H1 (cell line): ENCODE measurements at regions not wholly inside any gene's neighbourhood (a gene's known extent, or its start where the extent isn't known, plus 50 kb on each side); places are given as distances from the start of the nearest gene placed in this dataset.
A peak's percentile ranks its signal among the peaks of the same experiment; 100 is the strongest.

ENCODE experiments used
- CTCF ChIA-PET: fragments of 300-600 bp; sonication (Branson Sonifier 250); formaldehyde crosslinking; loops from one replicate; lab custom pipeline; 2021; ENCODE audit not compliant: partially characterized antibody; lab: Charles Lee
- POLR2A ChIA-PET: fragments of 300-600 bp; sonication (Branson Sonifier 250); formaldehyde crosslinking; loops from one replicate; lab custom pipeline; 2021; ENCODE audit warnings: inconsistent platforms; ENCODE audit not compliant: partially characterized antibody; lab: Charles Lee
- DNase-seq, 2 experiments: peaks; one replicate each; pipeline versions ENCODE4 v3.0.0 to v3.0.0-alpha.2; 2010 to 2022; ENCODE audit warnings: low spot score in 2 of 2, low read depth in 1 of 2, mixed read lengths in 1 of 2
- FAIRE-seq: peaks from 2 replicates; lab custom pipeline; 2011; peaks lifted over from hg19 to GRCh38; lab: Jason Lieb, UNC
- H2AFZ ChIP-seq: 2 replicates; pipeline ENCODE4 v1.8.1; 2012; ENCODE audit warnings: low read length, inconsistent platforms
- H2AK5ac ChIP-seq: 2 replicates; pipeline ENCODE4 v1.6.1; 2013; ENCODE audit warnings: low read depth, low read length
- H2BK120ac ChIP-seq: replicated peaks from 2 replicates; pipeline ENCODE3; 2013; ENCODE audit warnings: low read depth, low read length, inconsistent platforms
- H2BK12ac ChIP-seq: 2 replicates; pipeline ENCODE4 v1.6.1; 2013; ENCODE audit warnings: low read depth, low read length
- H2BK15ac ChIP-seq: 2 replicates; pipeline ENCODE4 v1.6.1; 2013; ENCODE audit warnings: low read length
- H2BK20ac ChIP-seq: 2 replicates; pipeline ENCODE4 v1.6.1; 2013; ENCODE audit warnings: low read length
- H2BK5ac ChIP-seq: 2 replicates; pipeline ENCODE4 v1.6.1; 2013; ENCODE audit warnings: low read depth, low read length
- H3K14ac ChIP-seq: 2 replicates; pipeline ENCODE4 v1.6.1; 2013; ENCODE audit warnings: inconsistent platforms; ENCODE audit not compliant: insufficient read length
- H3K18ac ChIP-seq: 2 replicates; pipeline ENCODE4 v1.6.1; 2013; ENCODE audit warnings: low read length; ENCODE audit errors: extremely low read depth
- H3K23ac ChIP-seq: 2 replicates; pipeline ENCODE4 v1.6.1; 2013; ENCODE audit warnings: inconsistent platforms; ENCODE audit not compliant: insufficient read length
- H3K23me2 ChIP-seq: 2 replicates; pipeline ENCODE4 v1.6.1; 2013; ENCODE audit warnings: low read depth, low read length
- H3K27ac ChIP-seq: 2 replicates; pipeline ENCODE4 v1.6.1; 2011; ENCODE audit warnings: low read depth, low read length, inconsistent platforms
- H3K27me3 ChIP-seq, 4 experiments: replicated peaks in 1 of 4; 1 replicate in 1 of 4; 2 replicates in 3 of 4; pipeline versions ENCODE4 v1.6.1 to v1.8.1; 2011 to 2013; ENCODE audit warnings: low read length in 3 of 4, mild to moderate bottlenecking in 3 of 4, inconsistent platforms in 2 of 4, mixed read lengths in 2 of 4, moderate library complexity in 1 of 4; ENCODE audit not compliant: control insufficient read depth in 3 of 4, insufficient read depth in 3 of 4; ENCODE audit errors: extremely low read depth in 1 of 4
- H3K36me3 ChIP-seq, 4 experiments: 2 replicates each; pipeline versions ENCODE4 v1.6.1 to v1.8.1; 2011 to 2013; ENCODE audit warnings: mild to moderate bottlenecking in 4 of 4, low read length in 3 of 4, moderate library complexity in 2 of 4, control low read depth in 1 of 4, inconsistent platforms in 1 of 4; ENCODE audit not compliant: insufficient read depth in 4 of 4, control insufficient read depth in 2 of 4
- H3K4ac ChIP-seq: replicated peaks from 2 replicates; pipeline ENCODE3; 2013; ENCODE audit warnings: low read length, low read depth, mixed read lengths, inconsistent platforms; ENCODE audit not compliant: insufficient read length
- H3K4me1 ChIP-seq, 4 experiments: replicated peaks in 1 of 4; 1 replicate in 1 of 4; 2 replicates in 3 of 4; pipeline versions ENCODE4 v1.6.1 to v1.8.1; 2011 to 2013; ENCODE audit warnings: low read length in 3 of 4, inconsistent platforms in 2 of 4, mixed read lengths in 1 of 4; ENCODE audit not compliant: insufficient read depth in 4 of 4, control insufficient read depth in 3 of 4
- H3K4me2 ChIP-seq, 2 experiments: 2 replicates each; pipeline versions ENCODE4 v1.6.1 to v1.8.1; 2011 to 2013; ENCODE audit warnings: low read depth in 2 of 2, low read length in 2 of 2, control low read depth in 1 of 2, inconsistent platforms in 1 of 2, mild to moderate bottlenecking in 1 of 2; ENCODE audit not compliant: insufficient read depth in 1 of 2
- H3K4me3 ChIP-seq, 4 experiments: fragments of 200-600, 300-600 bp in 1 of 4; sonication (generic), shearing (Covaris generic), sonication (Bioruptor Twin) in 1 of 4; 2 replicates each; pipeline versions ENCODE4 v1.5.1 to v1.8.1; 2011 to 2016; ENCODE audit warnings: low read length in 4 of 4, low read depth in 3 of 4, control low read depth in 2 of 4, inconsistent platforms in 2 of 4, mild to moderate bottlenecking in 2 of 4, mixed read lengths in 1 of 4, moderate library complexity in 1 of 4; ENCODE audit not compliant: insufficient read depth in 2 of 4; ENCODE audit errors: extremely low read depth in 1 of 4
- H3K56ac ChIP-seq: replicated peaks from 2 replicates; pipeline ENCODE3; 2013; ENCODE audit warnings: low read depth, mild to moderate bottlenecking, mixed read lengths, low read length, inconsistent platforms; ENCODE audit not compliant: insufficient read length
- H3K79me1 ChIP-seq: 2 replicates; pipeline ENCODE4 v1.6.1; 2013; ENCODE audit warnings: low read depth, low read length, control low read depth
- H3K79me2 ChIP-seq, 2 experiments: 2 replicates each; pipeline versions ENCODE4 v1.6.1 to v1.8.1; 2012 to 2013; ENCODE audit warnings: low read length in 2 of 2, mild to moderate bottlenecking in 2 of 2, inconsistent platforms in 1 of 2; ENCODE audit not compliant: insufficient read depth in 2 of 2, control insufficient read depth in 1 of 2
- H3K9ac ChIP-seq, 4 experiments: replicated peaks in 1 of 4; 1 replicate in 1 of 4; 2 replicates in 3 of 4; pipeline versions ENCODE4 v1.6.1 to v1.8.1; 2011 to 2013; ENCODE audit warnings: low read depth in 3 of 4, low read length in 3 of 4, control low read depth in 2 of 4, mild to moderate bottlenecking in 2 of 4, moderate library complexity in 2 of 4, inconsistent platforms in 1 of 4; ENCODE audit errors: extremely low read depth in 1 of 4
- H3K9me3 ChIP-seq, 2 experiments: 2 replicates each; pipeline versions ENCODE4 v1.6.1 to v1.8.1; 2012 to 2013; ENCODE audit warnings: mild to moderate bottlenecking in 2 of 2, moderate library complexity in 2 of 2, control low read depth in 1 of 2, inconsistent platforms in 1 of 2, low read depth in 1 of 2, low read length in 1 of 2, mixed read lengths in 1 of 2; ENCODE audit not compliant: insufficient read depth in 2 of 2
- H4K20me1 ChIP-seq, 2 experiments: replicated peaks in 1 of 2; 2 replicates each; pipeline versions ENCODE3 to v1.8.1; 2011 to 2013; ENCODE audit warnings: inconsistent platforms in 2 of 2, low read length in 2 of 2, mild to moderate bottlenecking in 1 of 2; ENCODE audit not compliant: insufficient read depth in 2 of 2, control insufficient read depth in 1 of 2
- H4K5ac ChIP-seq: 2 replicates; pipeline ENCODE4 v1.6.1; 2013; ENCODE audit warnings: low read length, low read depth, mixed read lengths, inconsistent platforms; ENCODE audit not compliant: insufficient read length
- H4K8ac ChIP-seq: 2 replicates; pipeline ENCODE4 v1.8.0; 2013; ENCODE audit warnings: mild to moderate bottlenecking, moderate library complexity, low read length, inconsistent platforms; ENCODE audit not compliant: insufficient read depth; ENCODE audit errors: extremely low read depth
- H4K91ac ChIP-seq: replicated peaks from 2 replicates; pipeline ENCODE3; 2013; ENCODE audit warnings: low read length, mixed read lengths, inconsistent platforms; ENCODE audit not compliant: insufficient read length
- ATF3 ChIP-seq: IDR thresholded peaks from 2 replicates; pipeline ENCODE4 v1.6.1; 2011; ENCODE audit warnings: low read depth, mild to moderate bottlenecking, low read length; ENCODE audit not compliant: insufficient read depth
- BCL11A ChIP-seq, 2 experiments: IDR thresholded peaks; one replicate each; pipeline ENCODE4 v1.6.1; 2011; ENCODE audit warnings: low read depth in 2 of 2, low read length in 2 of 2, mild to moderate bottlenecking in 2 of 2
- POLR2AphosphoS5 ChIP-seq: IDR thresholded peaks from 2 replicates; pipeline ENCODE4 v1.6.1; 2011; ENCODE audit warnings: low read depth, low read length
- RFX5 ChIP-seq: IDR thresholded peaks from 2 replicates; pipeline ENCODE4 v1.6.1; 2011; ENCODE audit warnings: low read depth, low read length, improper control_type of control experiment, borderline replicate concordance
- TEAD4 ChIP-seq: IDR thresholded peaks from 2 replicates; pipeline ENCODE4 v1.6.1; 2012; ENCODE audit warnings: low read depth, low read length, inconsistent platforms, mixed read lengths
- WGBS, 2 experiments: shearing (Covaris generic) in 1 of 2; methylation state at CpG; one replicate each; pipeline versions ENCODE4 v1.1.6 to v1.1.7; 2013 to 2015; ENCODE audit warnings: low lambda C conversion rate in 2 of 2, mixed read lengths in 2 of 2, inconsistent platforms in 1 of 2, low coverage in 1 of 2, missing lambda C conversion rate in 1 of 2; ENCODE audit not compliant: insufficient replicate concordance in 2 of 2, insufficient coverage in 1 of 2, insufficient read length in 1 of 2; ENCODE audit errors: extremely low coverage in 1 of 2, missing lambda C conversion rate in 1 of 2; 5-methylcytosine and 5-hydroxymethylcytosine counted together
- TF ChIP-seq, protein P1 (sequence below): IDR thresholded peaks from 2 replicates; pipeline ENCODE4 v1.6.1; 2012; ENCODE audit warnings: inconsistent platforms

- Histone ChIP-seq H4K5ac (no peak overlapping the region), H3K79me2 (no peaks in the 10 kb centered on the region), H4K8ac (no peak overlapping the region), H3K14ac (no peak overlapping the region), H3K18ac (no peak overlapping the region), H3K4me1 (no peaks in the 10 kb centered on the region), H3K9ac (no peak overlapping the region), H2BK15ac (no peak overlapping the region), H2BK20ac (no peak overlapping the region), H3K4ac (no peak overlapping the region), H3K23me2 (no peaks in the 10 kb centered on the region), H2BK5ac (no peak overlapping the region), H3K4me3 (no peak overlapping the region), H3K27me3 (no peaks in the 10 kb centered on the region), H3K36me3 (no peaks in the 10 kb centered on the region), H3K4me2 (no peak overlapping the region), H2AFZ (0 out of 2 replicates have a peak overlapping the region, but pooled peaks have one; percentile 87), H3K27ac (no peak overlapping the region), H4K20me1 (no peaks in the 10 kb centered on the region), H3K56ac (no peak overlapping the region), H2BK120ac (no peak overlapping the region), H3K9me3 (no peaks in the 10 kb centered on the region), H4K91ac (no peak overlapping the region), H2BK12ac (no peak overlapping the region), H3K23ac (no peak overlapping the region), H3K79me1 (no peaks in the 10 kb centered on the region), H2AK5ac (no peak overlapping the region)
- 92% methylated on average over 2 of the region's 2 CpGs; no CpG with 5 or more reads in 1 of the 2 experiments for WGBS, 2 experiments
- ChIA-PET POLR2A (no interaction called here), CTCF (no interaction called here)
- FAIRE-seq (no peak), DNase-seq (no peak)
- TF ChIP-seq ATF3 = no peak
- TF ChIP-seq POLR2AphosphoS5 = no peak
- TF ChIP-seq BCL11A (IDR thresholded peaks at IDR 0.05; ENCODE audit: low read depth in 2 of 2, low read length in 2 of 2) = no peak
- no peak for TF ChIP-seq RFX5
- TF ChIP-seq, protein P1, sequence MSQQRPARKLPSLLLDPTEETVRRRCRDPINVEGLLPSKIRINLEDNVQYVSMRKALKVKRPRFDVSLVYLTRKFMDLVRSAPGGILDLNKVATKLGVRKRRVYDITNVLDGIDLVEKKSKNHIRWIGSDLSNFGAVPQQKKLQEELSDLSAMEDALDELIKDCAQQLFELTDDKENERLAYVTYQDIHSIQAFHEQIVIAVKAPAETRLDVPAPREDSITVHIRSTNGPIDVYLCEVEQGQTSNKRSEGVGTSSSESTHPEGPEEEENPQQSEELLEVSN = no peak
- TF ChIP-seq TEAD4 = no peak
Observed at GRCh38 chr1:208825300-208825699, 581.1 kb upstream of the PLXNA2 start.
